ENCODE measurements at regions not wholly inside any gene's neighbourhood (a gene's known extent, or its start where the extent isn't known, plus 50 kb on each side); places are given as distances from the start of the nearest gene placed in this dataset.

GRCh38 chr1:199710974-199711373 is 316.5 kb upstream of the NR5A2 start:
- TF ChIP-seq RAD21 (IDR thresholded peaks at IDR 0.05; ENCODE audit: insufficient read depth, low read depth, low read length) (no peak), HDAC2 (IDR thresholded peaks at IDR 0.05) (no peak), SRF (IDR thresholded peaks at IDR 0.05; ENCODE audit: low read depth in 2 of 2, low read length in 2 of 2) (no peak), FOXM1 (IDR thresholded peaks at IDR 0.05; ENCODE audit: low read depth, low read length) (no peak)
- TF ChIP-seq, protein P1, sequence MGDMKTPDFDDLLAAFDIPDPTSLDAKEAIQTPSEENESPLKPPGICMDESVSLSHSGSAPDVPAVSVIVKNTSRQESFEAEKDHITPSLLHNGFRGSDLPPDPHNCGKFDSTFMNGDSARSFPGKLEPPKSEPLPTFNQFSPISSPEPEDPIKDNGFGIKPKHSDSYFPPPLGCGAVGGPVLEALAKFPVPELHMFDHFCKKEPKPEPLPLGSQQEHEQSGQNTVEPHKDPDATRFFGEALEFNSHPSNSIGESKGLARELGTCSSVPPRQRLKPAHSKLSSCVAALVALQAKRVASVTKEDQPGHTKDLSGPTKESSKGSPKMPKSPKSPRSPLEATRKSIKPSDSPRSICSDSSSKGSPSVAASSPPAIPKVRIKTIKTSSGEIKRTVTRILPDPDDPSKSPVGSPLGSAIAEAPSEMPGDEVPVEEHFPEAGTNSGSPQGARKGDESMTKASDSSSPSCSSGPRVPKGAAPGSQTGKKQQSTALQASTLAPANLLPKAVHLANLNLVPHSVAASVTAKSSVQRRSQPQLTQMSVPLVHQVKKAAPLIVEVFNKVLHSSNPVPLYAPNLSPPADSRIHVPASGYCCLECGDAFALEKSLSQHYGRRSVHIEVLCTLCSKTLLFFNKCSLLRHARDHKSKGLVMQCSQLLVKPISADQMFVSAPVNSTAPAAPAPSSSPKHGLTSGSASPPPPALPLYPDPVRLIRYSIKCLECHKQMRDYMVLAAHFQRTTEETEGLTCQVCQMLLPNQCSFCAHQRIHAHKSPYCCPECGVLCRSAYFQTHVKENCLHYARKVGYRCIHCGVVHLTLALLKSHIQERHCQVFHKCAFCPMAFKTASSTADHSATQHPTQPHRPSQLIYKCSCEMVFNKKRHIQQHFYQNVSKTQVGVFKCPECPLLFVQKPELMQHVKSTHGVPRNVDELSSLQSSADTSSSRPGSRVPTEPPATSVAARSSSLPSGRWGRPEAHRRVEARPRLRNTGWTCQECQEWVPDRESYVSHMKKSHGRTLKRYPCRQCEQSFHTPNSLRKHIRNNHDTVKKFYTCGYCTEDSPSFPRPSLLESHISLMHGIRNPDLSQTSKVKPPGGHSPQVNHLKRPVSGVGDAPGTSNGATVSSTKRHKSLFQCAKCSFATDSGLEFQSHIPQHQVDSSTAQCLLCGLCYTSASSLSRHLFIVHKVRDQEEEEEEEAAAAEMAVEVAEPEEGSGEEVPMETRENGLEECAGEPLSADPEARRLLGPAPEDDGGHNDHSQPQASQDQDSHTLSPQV (IDR thresholded peaks at IDR 0.05): no peak
